ENCODE measurements at regions not wholly inside any gene's neighbourhood (a gene's known extent, or its start where the extent isn't known, plus 50 kb on each side); places are given as distances from the start of the nearest gene placed in this dataset.

GRCh38 chr4:31125061-31125460 lies 404.9 kb downstream of the PCDH7 start:
- H3K9me3 ChIP-seq (ENCODE audit: low read length) = no peaks in the 10 kb centered on the region
- no peaks in the 10 kb centered on the region for H3K27me3 ChIP-seq (ENCODE audit: control insufficient read depth in 1 of 2, insufficient read depth in 2 of 2, low read length in 2 of 2)
- H3K9ac ChIP-seq (ENCODE audit: low read length) = no peak overlapping the region
- no peaks in the 10 kb centered on the region for H3K4me1 ChIP-seq (ENCODE audit: insufficient read depth, low read length)
- H3K27ac ChIP-seq (ENCODE audit: low read depth, low read length) = no peak overlapping the region
- no peak overlapping the region for H3K4me3 ChIP-seq (ENCODE audit: low read depth in 1 of 2, low read length in 2 of 2)
- H3K36me3 ChIP-seq (ENCODE audit: insufficient read depth, low read length) = no peaks in the 10 kb centered on the region

GRCh38 chr4:31125496-31125895 lies 405.3 kb downstream of the PCDH7 start:
- H3K27ac ChIP-seq (ENCODE audit: low read depth, low read length) = no peak overlapping the region
- no peaks in the 10 kb centered on the region for H3K9me3 ChIP-seq (ENCODE audit: low read length)
- H3K4me3 ChIP-seq (ENCODE audit: low read depth in 1 of 2, low read length in 2 of 2) = no peak overlapping the region
- no peaks in the 10 kb centered on the region for H3K4me1 ChIP-seq (ENCODE audit: insufficient read depth, low read length)
- no peak overlapping the region for H3K9ac ChIP-seq (ENCODE audit: low read length)
- no peaks in the 10 kb centered on the region for H3K27me3 ChIP-seq (ENCODE audit: control insufficient read depth in 1 of 2, insufficient read depth in 2 of 2, low read length in 2 of 2)
- H3K36me3 ChIP-seq (ENCODE audit: insufficient read depth, low read length) = no peaks in the 10 kb centered on the region

- Histone ChIP-seq H3K36me3 (ENCODE audit: insufficient read depth, low read length) (no peaks in the 10 kb centered on the region), H3K4me3 (ENCODE audit: low read depth in 1 of 2, low read length in 2 of 2) (no peak overlapping the region), H3K9ac (ENCODE audit: low read length) (no peak overlapping the region), H3K27me3 (ENCODE audit: control insufficient read depth in 1 of 2, insufficient read depth in 2 of 2, low read length in 2 of 2) (no peaks in the 10 kb centered on the region), H3K27ac (ENCODE audit: low read depth, low read length) (no peak overlapping the region), H3K9me3 (ENCODE audit: low read length) (no peaks in the 10 kb centered on the region), H3K4me1 (ENCODE audit: insufficient read depth, low read length) (no peaks in the 10 kb centered on the region)
These were observed 406.8 kb downstream of the PCDH7 start for GRCh38 chr4:31126881-31127398.

- H3K9ac ChIP-seq (ENCODE audit: low read length) = no peak overlapping the region
- H3K4me1 ChIP-seq (ENCODE audit: insufficient read depth, low read length) = no peaks in the 10 kb centered on the region
- H3K36me3 ChIP-seq (ENCODE audit: insufficient read depth, low read length) = no peaks in the 10 kb centered on the region
- H3K27me3 ChIP-seq (ENCODE audit: control insufficient read depth in 1 of 2, insufficient read depth in 2 of 2, low read length in 2 of 2) = no peaks in the 10 kb centered on the region
- no peak overlapping the region for H3K4me3 ChIP-seq (ENCODE audit: low read depth in 1 of 2, low read length in 2 of 2)
- H3K27ac ChIP-seq (ENCODE audit: low read depth, low read length) = no peak overlapping the region
- H3K9me3 ChIP-seq (ENCODE audit: low read length) = no peaks in the 10 kb centered on the region
These were observed 410.8 kb downstream of the PCDH7 start for GRCh38 chr4:31130930-31131329.

- Histone ChIP-seq H3K9me3 (ENCODE audit: low read length) (no peaks in the 10 kb centered on the region), H3K27ac (ENCODE audit: low read depth, low read length) (no peak overlapping the region), H3K27me3 (ENCODE audit: control insufficient read depth in 1 of 2, insufficient read depth in 2 of 2, low read length in 2 of 2) (no peaks in the 10 kb centered on the region), H3K9ac (ENCODE audit: low read length) (no peak overlapping the region), H3K4me3 (ENCODE audit: low read depth in 1 of 2, low read length in 2 of 2) (no peak overlapping the region), H3K4me1 (ENCODE audit: insufficient read depth, low read length) (no peaks in the 10 kb centered on the region), H3K36me3 (ENCODE audit: insufficient read depth, low read length) (no peaks in the 10 kb centered on the region)
These were observed 414.6 kb downstream of the PCDH7 start for GRCh38 chr4:31134720-31135119.

- no peak overlapping the region for H3K9ac ChIP-seq (ENCODE audit: low read length)
- peaks cover 19% of the 10 kb centered on the region for H3K36me3 ChIP-seq (ENCODE audit: insufficient read depth, low read length)
- no peaks in the 10 kb centered on the region for H3K9me3 ChIP-seq (ENCODE audit: low read length)
- H3K4me3 ChIP-seq (ENCODE audit: low read depth in 1 of 2, low read length in 2 of 2) = no peak overlapping the region
- no peak overlapping the region for H3K27ac ChIP-seq (ENCODE audit: low read depth, low read length)
- H3K4me1 ChIP-seq (ENCODE audit: insufficient read depth, low read length) = no peaks in the 10 kb centered on the region
- no peaks in the 10 kb centered on the region for H3K27me3 ChIP-seq (ENCODE audit: control insufficient read depth in 1 of 2, insufficient read depth in 2 of 2, low read length in 2 of 2)
These were observed 419.6 kb downstream of the PCDH7 start for GRCh38 chr4:31139767-31140166.

- Histone ChIP-seq H3K9me3 (ENCODE audit: low read length) (no peaks in the 10 kb centered on the region), H3K36me3 (ENCODE audit: insufficient read depth, low read length) (peaks cover 19% of the 10 kb centered on the region), H3K27ac (ENCODE audit: low read depth, low read length) (no peak overlapping the region), H3K9ac (ENCODE audit: low read length) (no peak overlapping the region), H3K4me1 (ENCODE audit: insufficient read depth, low read length) (no peaks in the 10 kb centered on the region), H3K4me3 (ENCODE audit: low read depth in 1 of 2, low read length in 2 of 2) (no peak overlapping the region), H3K27me3 (ENCODE audit: control insufficient read depth in 1 of 2, insufficient read depth in 2 of 2, low read length in 2 of 2) (no peaks in the 10 kb centered on the region)
These were observed 421.1 kb downstream of the PCDH7 start for GRCh38 chr4:31141095-31141831.

- no peak overlapping the region for H3K9ac ChIP-seq (ENCODE audit: low read length)
- H3K4me3 ChIP-seq (ENCODE audit: low read depth in 1 of 2, low read length in 2 of 2) = no peak overlapping the region
- H3K27ac ChIP-seq (ENCODE audit: low read depth, low read length) = no peak overlapping the region
- peaks cover 19% of the 10 kb centered on the region for H3K36me3 ChIP-seq (ENCODE audit: insufficient read depth, low read length)
- no peaks in the 10 kb centered on the region for H3K27me3 ChIP-seq (ENCODE audit: control insufficient read depth in 1 of 2, insufficient read depth in 2 of 2, low read length in 2 of 2)
- H3K9me3 ChIP-seq (ENCODE audit: low read length) = no peaks in the 10 kb centered on the region
- no peaks in the 10 kb centered on the region for H3K4me1 ChIP-seq (ENCODE audit: insufficient read depth, low read length)
These were observed 421.6 kb downstream of the PCDH7 start for GRCh38 chr4:31141832-31142142.

- no peak overlapping the region for H3K9ac ChIP-seq (ENCODE audit: low read length)
- no peak overlapping the region for H3K4me3 ChIP-seq (ENCODE audit: low read depth in 1 of 2, low read length in 2 of 2)
- H3K27me3 ChIP-seq (ENCODE audit: control insufficient read depth in 1 of 2, insufficient read depth in 2 of 2, low read length in 2 of 2) = no peaks in the 10 kb centered on the region
- H3K4me1 ChIP-seq (ENCODE audit: insufficient read depth, low read length) = no peaks in the 10 kb centered on the region
- no peaks in the 10 kb centered on the region for H3K9me3 ChIP-seq (ENCODE audit: low read length)
- H3K27ac ChIP-seq (ENCODE audit: low read depth, low read length) = no peak overlapping the region
- peaks cover 19% of the 10 kb centered on the region for H3K36me3 ChIP-seq (ENCODE audit: insufficient read depth, low read length)
These were observed 426.2 kb downstream of the PCDH7 start for GRCh38 chr4:31146366-31146765.

GRCh38 chr4:31148990-31149389 lies 428.8 kb downstream of the PCDH7 start:
- Histone ChIP-seq H3K4me3 (ENCODE audit: low read depth in 1 of 2, low read length in 2 of 2) (no peak overlapping the region), H3K36me3 (ENCODE audit: insufficient read depth, low read length) (peaks cover 3% of the 10 kb centered on the region), H3K9ac (ENCODE audit: low read length) (no peak overlapping the region), H3K27me3 (ENCODE audit: control insufficient read depth in 1 of 2, insufficient read depth in 2 of 2, low read length in 2 of 2) (no peaks in the 10 kb centered on the region), H3K9me3 (ENCODE audit: low read length) (no peaks in the 10 kb centered on the region), H3K27ac (ENCODE audit: low read depth, low read length) (no peak overlapping the region), H3K4me1 (ENCODE audit: insufficient read depth, low read length) (no peaks in the 10 kb centered on the region)

- H3K9me3 ChIP-seq (ENCODE audit: low read length) = no peaks in the 10 kb centered on the region
- no peak overlapping the region for H3K4me3 ChIP-seq (ENCODE audit: low read depth in 1 of 2, low read length in 2 of 2)
- no peaks in the 10 kb centered on the region for H3K27me3 ChIP-seq (ENCODE audit: control insufficient read depth in 1 of 2, insufficient read depth in 2 of 2, low read length in 2 of 2)
- no peaks in the 10 kb centered on the region for H3K4me1 ChIP-seq (ENCODE audit: insufficient read depth, low read length)
- H3K9ac ChIP-seq (ENCODE audit: low read length) = no peak overlapping the region
- H3K36me3 ChIP-seq (ENCODE audit: insufficient read depth, low read length) = no peaks in the 10 kb centered on the region
- no peak overlapping the region for H3K27ac ChIP-seq (ENCODE audit: low read depth, low read length)
These were observed 436.1 kb downstream of the PCDH7 start for GRCh38 chr4:31156221-31156620.

- no peak overlapping the region for H3K27ac ChIP-seq (ENCODE audit: low read depth, low read length)
- H3K27me3 ChIP-seq (ENCODE audit: control insufficient read depth in 1 of 2, insufficient read depth in 2 of 2, low read length in 2 of 2) = no peaks in the 10 kb centered on the region
- no peak overlapping the region for H3K4me3 ChIP-seq (ENCODE audit: low read depth in 1 of 2, low read length in 2 of 2)
- no peak overlapping the region for H3K9ac ChIP-seq (ENCODE audit: low read length)
- no peaks in the 10 kb centered on the region for H3K9me3 ChIP-seq (ENCODE audit: low read length)
- no peaks in the 10 kb centered on the region for H3K36me3 ChIP-seq (ENCODE audit: insufficient read depth, low read length)
- no peaks in the 10 kb centered on the region for H3K4me1 ChIP-seq (ENCODE audit: insufficient read depth, low read length)
These were observed 440.0 kb downstream of the PCDH7 start for GRCh38 chr4:31160146-31160545.
